Fibroblast of pulmonary artery (primary cell): ENCODE measurements at regions not wholly inside any gene's neighbourhood (a gene's known extent, or its start where the extent isn't known, plus 50 kb on each side); places are given as distances from the start of the nearest gene placed in this dataset.

Experiments
- DNase-seq: peaks from one replicate; pipeline ENCODE4 v3.0.0-alpha.2; 2010; ENCODE audit warnings: low read depth
- H3K4me3 ChIP-seq: replicated peaks from 2 replicates; pipeline ENCODE4 v1.5.1; 2011; ENCODE audit warnings: low read depth, mild to moderate bottlenecking, control low read depth, low read length, moderate library complexity
- CTCF ChIP-seq: IDR thresholded peaks from 2 replicates; pipeline ENCODE4 v1.5.1; 2011; ENCODE audit warnings: mild to moderate bottlenecking, control low read depth, low read length, inconsistent platforms; ENCODE audit errors: missing control alignments

- DNase-seq = no peak
- TF ChIP-seq CTCF = no peak
- H3K4me3 ChIP-seq = no peak overlapping the region
Measured at GRCh38 chr4:74528178-74528577, 83.2 kb downstream of the AREG start.

DNA sequence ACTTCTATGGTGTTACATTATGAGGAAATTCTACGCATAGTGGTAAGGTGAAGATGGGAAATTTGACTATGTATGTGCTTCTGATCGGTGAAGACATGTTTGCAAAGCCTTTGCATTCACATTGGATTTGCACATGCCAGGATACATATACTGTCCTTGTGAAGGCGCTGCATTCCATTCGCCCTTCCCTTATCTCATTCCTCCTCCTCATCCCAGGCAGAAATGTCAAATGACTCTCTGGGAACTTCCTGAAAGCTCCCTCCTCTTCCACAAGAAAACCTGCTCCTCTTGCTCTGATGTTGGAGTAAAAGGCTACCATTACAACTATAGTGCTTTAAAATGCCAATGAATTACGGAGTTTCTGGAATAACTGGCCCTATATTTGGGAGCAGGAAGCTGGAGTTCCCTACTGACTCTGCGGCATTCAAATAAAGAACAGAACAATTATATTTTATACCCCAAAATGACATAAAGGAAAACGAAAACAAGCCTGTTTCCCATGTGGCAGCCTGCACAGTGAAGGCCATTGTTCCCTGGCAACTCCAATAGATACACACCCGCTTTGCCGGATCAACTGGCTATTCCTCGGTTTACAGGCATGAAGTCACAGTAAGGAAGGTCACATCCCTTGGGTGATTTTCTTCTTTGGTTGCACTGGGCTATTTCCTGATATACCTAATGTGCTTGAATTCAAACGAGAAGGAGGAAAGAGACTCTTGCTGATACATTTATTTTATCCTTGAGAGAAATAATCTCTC lies 84.5 kb downstream of the AREG start:
- no peak overlapping the region for H3K4me3 ChIP-seq
- DNase-seq = peak; percentile 49
- no peak for TF ChIP-seq CTCF

- no peak overlapping the region for H3K4me3 ChIP-seq
- TF ChIP-seq CTCF = peak; percentile 82
- DNase-seq = peak; percentile 96
Measured at GRCh38 chr4:74531963-74532794, 87.2 kb downstream of the AREG start.

DNA sequence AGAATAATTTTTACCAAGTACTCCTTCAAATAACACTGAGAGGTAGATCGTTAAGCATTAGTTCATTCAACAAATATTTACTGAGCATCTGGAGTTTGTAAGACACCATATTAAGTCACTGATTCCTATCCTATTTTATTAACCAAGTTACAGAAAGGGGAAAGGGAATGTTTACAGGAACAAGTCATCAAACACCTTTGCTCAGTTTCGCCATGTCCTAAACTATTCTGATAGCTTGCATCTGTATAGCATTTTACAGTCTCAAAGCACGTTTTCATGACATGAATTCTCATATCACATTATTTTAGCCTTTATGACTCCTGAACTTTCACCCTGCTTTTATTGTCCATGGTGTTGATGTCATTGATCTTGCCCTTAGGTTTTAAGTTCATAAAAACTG lies 89.2 kb downstream of the AREG start:
- no peak for DNase-seq
- TF ChIP-seq CTCF = no peak
- H3K4me3 ChIP-seq = no peak overlapping the region

GRCh38 chr4:74534936-74535335 lies 90.0 kb downstream of the AREG start:
- DNase-seq = no peak

GRCh38 chr4:74535512-74535911 lies 90.6 kb downstream of the AREG start:
- H3K4me3 ChIP-seq = no peak overlapping the region
- no peak for TF ChIP-seq CTCF
- DNase-seq = no peak

More at GRCh38 chr4:74534936-74535335, 90.0 kb downstream of the AREG start:
- no peak for TF ChIP-seq CTCF
- no peak overlapping the region for H3K4me3 ChIP-seq

DNA sequence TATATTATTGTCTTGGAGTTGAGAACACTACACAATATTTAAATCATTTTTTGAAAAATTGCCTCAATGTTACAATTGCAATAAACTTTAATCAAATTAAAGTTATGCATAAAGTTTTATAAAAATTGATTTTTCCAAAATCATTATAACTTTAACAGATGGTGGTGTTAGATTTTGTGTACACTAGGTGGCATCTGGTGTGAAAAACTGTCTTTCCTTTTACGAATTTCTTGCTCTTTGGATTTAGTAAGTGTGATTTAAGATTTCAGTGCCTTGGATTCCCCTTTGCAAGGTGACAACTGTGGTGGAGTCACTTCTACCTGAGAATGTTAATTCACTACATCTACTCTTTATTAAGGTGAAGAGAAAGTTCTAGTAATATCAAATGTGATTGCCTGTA lies 91.6 kb downstream of the AREG start:
- no peak overlapping the region for H3K4me3 ChIP-seq
- TF ChIP-seq CTCF = peak; percentile 39
- DNase-seq = peak; percentile 70
